ENCODE measurements at regions not wholly inside any gene's neighbourhood (a gene's known extent, or its start where the extent isn't known, plus 50 kb on each side); places are given as distances from the start of the nearest gene placed in this dataset.
"Not testable (repeated sequence)": the region's sequence is repeated elsewhere in the genome, so short reads cannot be mapped to it uniquely, and the experiment has no call there.

DNA sequence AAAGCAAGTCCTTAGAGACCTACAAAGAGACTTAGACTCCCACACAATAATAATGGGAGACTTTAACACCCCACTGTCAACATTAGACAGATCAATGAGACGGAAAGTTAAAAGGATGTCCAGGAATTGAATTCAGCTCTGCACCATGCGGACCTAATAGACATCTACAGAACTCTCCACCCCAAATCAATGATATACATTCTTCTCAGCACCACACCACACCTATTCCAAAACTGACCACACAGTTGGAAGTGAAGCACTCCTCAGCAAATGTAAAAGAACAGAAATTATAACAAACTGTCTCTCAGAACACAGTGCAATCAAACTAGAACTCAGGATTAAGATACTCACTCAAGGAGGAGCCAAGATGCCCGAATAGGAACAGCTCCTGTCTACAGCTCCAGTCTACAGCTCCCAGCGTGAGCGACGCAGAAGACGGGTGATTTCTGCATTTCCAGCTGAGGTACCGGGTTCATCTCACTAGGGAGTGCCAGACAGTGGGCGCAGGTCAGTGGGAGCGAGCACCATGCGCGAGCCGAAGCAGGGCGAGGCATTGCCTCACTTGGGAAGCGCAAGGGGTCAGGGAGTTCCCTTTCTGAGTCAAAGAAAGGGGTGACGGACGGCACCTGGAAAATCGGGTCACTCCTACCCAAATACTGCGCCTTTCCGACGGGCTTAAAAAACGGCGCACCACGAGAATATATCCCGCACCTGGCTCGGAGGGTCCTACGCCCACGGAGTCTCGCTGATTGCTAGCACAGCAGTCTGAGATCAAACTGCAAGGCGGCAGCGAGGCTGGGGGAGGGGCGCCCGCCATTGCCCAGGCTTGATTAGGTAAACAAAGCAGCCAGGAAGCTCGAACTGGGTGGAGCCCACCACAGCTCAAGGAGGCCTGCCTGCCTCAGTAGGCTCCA lies 66.6 kb upstream of the ZNF30 start:
- TF ChIP-seq ZSCAN29 (IDR thresholded peaks at IDR 0.05); PRMT5 (CRISPR knock-in tag; IDR thresholded peaks at IDR 0.05); SPI1 (IDR thresholded peaks at IDR 0.05; ENCODE audit: borderline replicate concordance, low read depth, low read length); FOXP4 (CRISPR knock-in tag; IDR thresholded peaks at IDR 0.05; ENCODE audit: borderline replicate concordance); CHD2 (IDR thresholded peaks at IDR 0.05; ENCODE audit: low read depth, low read length); MTA2 (IDR thresholded peaks at IDR 0.05; ENCODE audit: low read depth); SMAD3 (CRISPR knock-in tag; conservative IDR thresholded peaks at IDR 0.05); SETDB1 (IDR thresholded peaks at IDR 0.05; ENCODE audit: low read length); POLR2AphosphoS5 (IDR thresholded peaks at IDR 0.05; ENCODE audit: control insufficient read depth, insufficient read depth, low read depth, low read length); ZC3H4 (CRISPR knock-in tag; IDR thresholded peaks at IDR 0.05; ENCODE audit: borderline replicate concordance): not testable (repeated sequence)
- TF ChIP-seq, protein P1, sequence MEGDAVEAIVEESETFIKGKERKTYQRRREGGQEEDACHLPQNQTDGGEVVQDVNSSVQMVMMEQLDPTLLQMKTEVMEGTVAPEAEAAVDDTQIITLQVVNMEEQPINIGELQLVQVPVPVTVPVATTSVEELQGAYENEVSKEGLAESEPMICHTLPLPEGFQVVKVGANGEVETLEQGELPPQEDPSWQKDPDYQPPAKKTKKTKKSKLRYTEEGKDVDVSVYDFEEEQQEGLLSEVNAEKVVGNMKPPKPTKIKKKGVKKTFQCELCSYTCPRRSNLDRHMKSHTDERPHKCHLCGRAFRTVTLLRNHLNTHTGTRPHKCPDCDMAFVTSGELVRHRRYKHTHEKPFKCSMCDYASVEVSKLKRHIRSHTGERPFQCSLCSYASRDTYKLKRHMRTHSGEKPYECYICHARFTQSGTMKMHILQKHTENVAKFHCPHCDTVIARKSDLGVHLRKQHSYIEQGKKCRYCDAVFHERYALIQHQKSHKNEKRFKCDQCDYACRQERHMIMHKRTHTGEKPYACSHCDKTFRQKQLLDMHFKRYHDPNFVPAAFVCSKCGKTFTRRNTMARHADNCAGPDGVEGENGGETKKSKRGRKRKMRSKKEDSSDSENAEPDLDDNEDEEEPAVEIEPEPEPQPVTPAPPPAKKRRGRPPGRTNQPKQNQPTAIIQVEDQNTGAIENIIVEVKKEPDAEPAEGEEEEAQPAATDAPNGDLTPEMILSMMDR (IDR thresholded peaks at IDR 0.05 in 2 of 3, conservative IDR thresholded peaks at IDR 0.05 in 1 of 3; ENCODE audit: insufficient read depth in 2 of 3, low read depth in 1 of 3, low read length in 3 of 3) = not testable (repeated sequence)
